ENCODE measurements at regions not wholly inside any gene's neighbourhood (a gene's known extent, or its start where the extent isn't known, plus 50 kb on each side); places are given as distances from the start of the nearest gene placed in this dataset.

DNA sequence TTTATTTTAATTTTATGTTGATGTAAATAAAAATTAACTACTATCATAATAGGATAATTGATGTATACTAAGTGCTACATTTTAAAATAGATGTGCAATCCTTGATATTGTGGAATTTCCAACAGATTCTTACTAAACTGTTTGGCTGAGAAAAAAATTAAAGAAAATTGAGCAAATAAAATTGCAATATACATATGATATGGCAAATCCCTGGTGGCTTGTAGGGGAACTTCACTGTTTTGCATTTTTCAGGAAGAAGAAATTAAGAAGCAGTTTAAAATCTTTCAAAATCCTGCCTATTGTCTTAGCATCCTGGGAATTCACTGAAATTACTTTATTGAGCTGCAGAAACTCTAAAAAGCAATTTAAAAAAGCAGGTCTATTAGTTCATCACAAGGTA lies 191.4 kb upstream of the ADGRB3 start:
- no peak overlapping the region for H2AFZ ChIP-seq
- no peak overlapping the region for H3K4me3 ChIP-seq
- intact Hi-C loops (cut with micrococcal nuclease; ENCODE audit: unreplicated experiment) = no loop called here
- H3K9me2 ChIP-seq (ENCODE audit: insufficient read depth) = no peaks in the 10 kb centered on the region
- CTCF ChIA-PET = no interaction called here
- no peaks in the 10 kb centered on the region for H3K27me3 ChIP-seq (ENCODE audit: insufficient read depth, low read depth)
- no peak for DNase-seq
- no TSS peak for BruUV-seq (replicated peaks)
- no peaks in the 10 kb centered on the region for H3K36me3 ChIP-seq (ENCODE audit: low read depth)
- no peaks in the 10 kb centered on the region for H4K20me1 ChIP-seq (ENCODE audit: insufficient read depth)
- no peaks in the 10 kb centered on the region for H3F3A ChIP-seq (ENCODE audit: insufficient read depth, low read depth)
- TF ChIP-seq CTCF (conservative IDR thresholded peaks at IDR 0.05) (peak; percentile 30; the same call in 1 of the 2 replicates), EZH2 (IDR thresholded peaks at IDR 0.05; ENCODE audit: low read depth) (no peak)
- H3K4me1 ChIP-seq (replicated peaks; ENCODE audit: insufficient read depth) = no peaks in the 10 kb centered on the region
- no peaks in the 10 kb centered on the region for H3K79me2 ChIP-seq (ENCODE audit: low read depth)
- H3K27ac ChIP-seq = no peak overlapping the region
- no peak overlapping the region for H3K4me2 ChIP-seq
- no peaks in the 10 kb centered on the region for H3K9me3 ChIP-seq (ENCODE audit: insufficient read depth, low read depth)
- POLR2A ChIA-PET (ENCODE audit: unreplicated experiment) = no interaction called here

- Histone ChIP-seq H3K27me3 (ENCODE audit: insufficient read depth, low read depth) (no peaks in the 10 kb centered on the region), H3K36me3 (ENCODE audit: low read depth) (no peaks in the 10 kb centered on the region), H3K27ac (no peak overlapping the region), H3F3A (ENCODE audit: insufficient read depth, low read depth) (no peaks in the 10 kb centered on the region), H3K9me3 (ENCODE audit: insufficient read depth, low read depth) (no peaks in the 10 kb centered on the region), H3K79me2 (ENCODE audit: low read depth) (no peaks in the 10 kb centered on the region), H3K4me2 (no peak overlapping the region), H3K4me1 (replicated peaks; ENCODE audit: insufficient read depth) (no peaks in the 10 kb centered on the region), H3K4me3 (no peak overlapping the region), H2AFZ (no peak overlapping the region), H4K20me1 (ENCODE audit: insufficient read depth) (no peaks in the 10 kb centered on the region), H3K9me2 (ENCODE audit: insufficient read depth) (no peaks in the 10 kb centered on the region)
- BruUV-seq (replicated peaks) = no TSS peak
- POLR2A ChIA-PET (ENCODE audit: unreplicated experiment) = no interaction called here
- TF ChIP-seq EZH2 (IDR thresholded peaks at IDR 0.05; ENCODE audit: low read depth) (no peak), CTCF (conservative IDR thresholded peaks at IDR 0.05) (no peak)
- intact Hi-C loops (cut with micrococcal nuclease; ENCODE audit: unreplicated experiment) = no loop called here
- CTCF ChIA-PET = no interaction called here
- no peak for DNase-seq
These were observed 207.5 kb upstream of the ADGRB3 start for GRCh38 chr6:68427630-68428029.

DNA sequence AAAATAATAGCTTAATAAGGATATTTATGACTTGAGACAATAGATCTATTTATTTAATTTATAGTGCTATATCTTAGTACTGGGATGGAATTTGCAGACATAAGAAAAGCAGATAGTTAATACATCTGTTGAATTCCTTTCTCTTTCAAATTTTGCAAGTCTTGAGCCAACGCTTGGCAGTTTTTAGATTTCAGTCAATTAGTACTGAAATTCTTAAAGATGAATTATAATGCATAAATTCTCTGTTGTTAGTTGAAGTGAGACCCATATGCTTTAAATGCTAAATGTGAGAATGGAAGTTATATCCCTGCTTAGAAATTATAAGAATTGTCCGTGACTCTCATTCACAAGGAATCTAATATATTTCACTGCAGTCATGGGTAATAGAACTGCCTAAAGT lies 225.1 kb upstream of the ADGRB3 start:
- intact Hi-C loops (cut with micrococcal nuclease; ENCODE audit: unreplicated experiment) = no loop called here
- DNase-seq = no peak
- Histone ChIP-seq H3K79me2 (ENCODE audit: low read depth) (no peaks in the 10 kb centered on the region), H3K9me3 (ENCODE audit: insufficient read depth, low read depth) (no peaks in the 10 kb centered on the region), H3K36me3 (ENCODE audit: low read depth) (no peaks in the 10 kb centered on the region), H3K4me1 (replicated peaks; ENCODE audit: insufficient read depth) (no peaks in the 10 kb centered on the region), H4K20me1 (ENCODE audit: insufficient read depth) (no peaks in the 10 kb centered on the region), H3K4me3 (no peak overlapping the region), H2AFZ (no peak overlapping the region), H3F3A (ENCODE audit: insufficient read depth, low read depth) (no peaks in the 10 kb centered on the region), H3K4me2 (no peak overlapping the region), H3K27me3 (ENCODE audit: insufficient read depth, low read depth) (no peaks in the 10 kb centered on the region), H3K9me2 (ENCODE audit: insufficient read depth) (no peaks in the 10 kb centered on the region), H3K27ac (no peak overlapping the region)
- POLR2A ChIA-PET (ENCODE audit: unreplicated experiment) = no interaction called here
- TF ChIP-seq CTCF (conservative IDR thresholded peaks at IDR 0.05) (no peak), EZH2 (IDR thresholded peaks at IDR 0.05; ENCODE audit: low read depth) (no peak)
- no TSS peak for BruUV-seq (replicated peaks)
- CTCF ChIA-PET = no interaction called here

All from PC-9 (cell line).